Stimulated activated naive CD4-positive, alpha-beta T cell (primary cell): ENCODE measurements at regions not wholly inside any gene's neighbourhood (a gene's known extent, or its start where the extent isn't known, plus 50 kb on each side); places are given as distances from the start of the nearest gene placed in this dataset.
"Not testable (repeated sequence)": the region's sequence is repeated elsewhere in the genome, so short reads cannot be mapped to it uniquely, and the experiment has no call there.

Experiments
- DNase-seq, 6 experiments: peaks; one replicate each; lab custom pipeline; 2025; lab: John Stamatoyannopoulos, UW

GRCh38 chr17:20944014-20944865 lies 98.6 kb downstream of the USP22 start:
- DNase-seq, result peak in 5 of 6 experiments; percentile 8 to 17 (median 15)

GRCh38 chr17:20947708-20948107 lies 95.1 kb downstream of the USP22 start:
- not testable (repeated sequence) for DNase-seq

- no peak for DNase-seq
Measured at GRCh38 chr17:20948984-20949777, 93.6 kb downstream of the USP22 start.
